BJ (cell line): ENCODE measurements at regions not wholly inside any gene's neighbourhood (a gene's known extent, or its start where the extent isn't known, plus 50 kb on each side); places are given as distances from the start of the nearest gene placed in this dataset.

ENCODE experiments used
- CTCF ChIA-PET: fragments of 350-600 bp; formaldehyde crosslinking; extraction: SDS; loops from one replicate; lab custom pipeline; 2021; ENCODE audit warnings: antibody characterized with exemption, inconsistent platforms; lab: Yijun Ruan, JAX
- POLR2A ChIA-PET: fragments of 300-600 bp; sonication (Branson Sonifier 250); formaldehyde crosslinking; extraction: SDS; loops from one replicate; lab custom pipeline; 2021; ENCODE audit warnings: antibody characterized with exemption; lab: Charles Lee
- DNase-seq: peaks from one replicate; pipeline ENCODE4 v3.0.0-alpha.2; 2011; ENCODE audit warnings: low read depth
- H3K27me3 ChIP-seq: 2 replicates; pipeline ENCODE4 v1.6.0; 2011; ENCODE audit warnings: low read length; ENCODE audit not compliant: control insufficient read depth, insufficient read depth
- H3K36me3 ChIP-seq: 2 replicates; pipeline ENCODE4 v1.5.1; 2011; ENCODE audit warnings: low read length; ENCODE audit not compliant: control insufficient read depth, insufficient read depth
- H3K4me3 ChIP-seq: 2 replicates; pipeline ENCODE4 v1.5.1; 2011; ENCODE audit warnings: low read depth, mild to moderate bottlenecking, control low read depth, low read length
- CTCF ChIP-seq: IDR thresholded peaks from 2 replicates; pipeline ENCODE4 v1.5.1; 2011; ENCODE audit warnings: low read depth, mild to moderate bottlenecking, control low read depth, inconsistent platforms, low read length, moderate library complexity; ENCODE audit not compliant: insufficient read depth

GRCh38 chr14:100450736-100451135 is 127.6 kb downstream of the SLC25A47 start:
- Histone ChIP-seq H3K36me3 (no peaks in the 10 kb centered on the region; the same call in 1 of the 2 replicates), H3K4me3 (no peak overlapping the region), H3K27me3 (no peaks in the 10 kb centered on the region)
- DNase-seq, result no peak
- ChIA-PET CTCF (no interaction called here), POLR2A (no interaction called here)
- TF ChIP-seq CTCF, result no peak

- POLR2A ChIA-PET, result no interaction called here
Measured at GRCh38 chr14:100451264-100451663, 128.1 kb downstream of the SLC25A47 start.

GRCh38 chr14:100453930-100454329 is 130.8 kb downstream of the SLC25A47 start:
- Histone ChIP-seq H3K36me3 (no peaks in the 10 kb centered on the region; the same call in 1 of the 2 replicates), H3K4me3 (no peak overlapping the region), H3K27me3 (no peaks in the 10 kb centered on the region)
- ChIA-PET CTCF (no interaction called here), POLR2A (no interaction called here)
- no peak for TF ChIP-seq CTCF
- DNase-seq, result no peak

More at GRCh38 chr14:100451264-100451663, 128.1 kb downstream of the SLC25A47 start:
- Histone ChIP-seq H3K4me3 (no peak overlapping the region), H3K27me3 (no peaks in the 10 kb centered on the region), H3K36me3 (no peaks in the 10 kb centered on the region; the same call in 1 of the 2 replicates)
- DNase-seq, result no peak
- TF ChIP-seq CTCF, result no peak
- CTCF ChIA-PET, result no interaction called here

- no peak overlapping the region for H3K4me3 ChIP-seq
- TF ChIP-seq CTCF, result no peak
- no peaks in the 10 kb centered on the region for H3K27me3 ChIP-seq
- H3K36me3 ChIP-seq, result no peaks in the 10 kb centered on the region; the same call in 1 of the 2 replicates
- CTCF ChIA-PET, result interaction anchor here (0.6 kb wide), 1 partner anchor 45 kb away, joined by 3 read pairs; no protein-coding TSS in a partner anchor
- POLR2A ChIA-PET, result no interaction called here
- DNase-seq, result no peak
Measured at GRCh38 chr14:100454437-100454836, 131.3 kb downstream of the SLC25A47 start.

- ChIA-PET CTCF (no interaction called here), POLR2A (no interaction called here)
- Histone ChIP-seq H3K27me3 (no peaks in the 10 kb centered on the region; the same call in 1 of the 2 replicates), H3K36me3 (peaks cover 2% of the 10 kb centered on the region; the same call in 1 of the 2 replicates), H3K4me3 (no peak overlapping the region)
- no peak for DNase-seq
- no peak for TF ChIP-seq CTCF
Measured at GRCh38 chr14:100463937-100464336, 123.3 kb downstream of the BEGAIN start.
